C4-2B (cell line): ENCODE measurements at regions not wholly inside any gene's neighbourhood (a gene's known extent, or its start where the extent isn't known, plus 50 kb on each side); places are given as distances from the start of the nearest gene placed in this dataset.

ENCODE experiments used
- CTCF ChIP-seq: fragments of 450-650 bp; conservative IDR thresholded peaks from 2 replicates; pipeline ENCODE4 v1.5.1; 2017; ENCODE audit warnings: mild to moderate bottlenecking
- ZFX ChIP-seq: fragments of 450-650 bp; IDR thresholded peaks from 2 replicates; pipeline ENCODE4 v1.6.1; 2017

DNA sequence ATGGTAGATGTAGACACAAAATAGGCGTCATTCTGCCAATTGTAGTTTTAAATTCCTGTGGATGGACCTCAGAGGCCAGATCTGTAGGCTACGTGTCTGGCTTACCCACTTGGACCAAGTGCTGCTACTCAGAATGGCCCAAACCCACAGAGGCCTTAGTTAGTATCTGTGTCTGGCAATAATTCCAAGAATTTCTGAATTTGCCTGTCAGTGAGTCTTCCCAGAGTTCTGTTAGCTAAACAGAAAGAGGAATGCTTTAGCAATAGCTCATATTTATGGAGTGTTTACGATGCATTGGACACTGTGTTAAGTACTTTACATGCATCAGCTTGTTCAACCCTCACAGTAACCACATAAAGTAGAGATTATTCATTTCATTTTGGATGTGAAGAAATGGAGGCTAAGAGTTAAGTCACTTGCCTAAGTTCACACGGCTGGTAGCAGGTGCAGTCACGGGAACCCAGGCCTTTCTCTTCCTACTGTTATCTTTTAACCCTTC, 231.8 kb downstream of the PTEN start:
- no peak for TF ChIP-seq CTCF
- no peak for TF ChIP-seq ZFX
